ENCODE measurements at regions not wholly inside any gene's neighbourhood (a gene's known extent, or its start where the extent isn't known, plus 50 kb on each side); places are given as distances from the start of the nearest gene placed in this dataset.

- TF ChIP-seq POLR2AphosphoS5 (IDR thresholded peaks at IDR 0.05; ENCODE audit: low read depth, low read length): no peak
- DNase-seq (ENCODE audit: insufficient read length, low spot score) (no peak), FAIRE-seq (no peak)
Measured at GRCh38 chr15:70226337-70226980, 128.7 kb upstream of the TLE3 start.

- FAIRE-seq: no peak
- TF ChIP-seq POU2F2 (IDR thresholded peaks at IDR 0.05; ENCODE audit: low read depth, low read length) (no peak), TAF1 (IDR thresholded peaks at IDR 0.05; ENCODE audit: low read depth, low read length) (no peak)
Measured at GRCh38 chr15:70225416-70225815, 127.7 kb upstream of the TLE3 start.

GRCh38 chr15:70222606-70223005 lies 124.9 kb upstream of the TLE3 start:
- DNase-seq (ENCODE audit: insufficient read length, low spot score): no peak
- TF ChIP-seq PAX5 (IDR thresholded peaks at IDR 0.05; ENCODE audit: insufficient read depth, low read length, severe bottlenecking) (no peak), POU2F2 (IDR thresholded peaks at IDR 0.05; ENCODE audit: low read depth, low read length) (no peak), SPI1 (IDR thresholded peaks at IDR 0.05; ENCODE audit: low read depth, low read length) (no peak), TAF1 (IDR thresholded peaks at IDR 0.05; ENCODE audit: low read depth, low read length) (no peak), POLR2AphosphoS5 (IDR thresholded peaks at IDR 0.05; ENCODE audit: low read depth, low read length) (no peak), POLR2A (IDR thresholded peaks at IDR 0.05; ENCODE audit: low read depth, low read length) (no peak)
- FAIRE-seq: no peak

More at GRCh38 chr15:70225416-70225815, 127.7 kb upstream of the TLE3 start:
- no peak for DNase-seq (ENCODE audit: insufficient read length, low spot score)

GRCh38 chr15:70220490-70221096 lies 122.9 kb upstream of the TLE3 start:
- FAIRE-seq (no peak), DNase-seq (ENCODE audit: insufficient read length, low spot score) (no peak)
- no peak for TF ChIP-seq POLR2AphosphoS5 (IDR thresholded peaks at IDR 0.05; ENCODE audit: low read depth, low read length)
- no peak for TF ChIP-seq TAF1 (IDR thresholded peaks at IDR 0.05; ENCODE audit: low read depth, low read length)
- TF ChIP-seq POU2F2 (IDR thresholded peaks at IDR 0.05; ENCODE audit: low read depth, low read length): no peak
- no peak for TF ChIP-seq SPI1 (IDR thresholded peaks at IDR 0.05; ENCODE audit: low read depth, low read length)
- TF ChIP-seq PAX5 (IDR thresholded peaks at IDR 0.05; ENCODE audit: insufficient read depth, low read length, severe bottlenecking): no peak
- no peak for TF ChIP-seq POLR2A (IDR thresholded peaks at IDR 0.05; ENCODE audit: low read depth, low read length)

GRCh38 chr15:70219966-70220365 lies 122.2 kb upstream of the TLE3 start:
- DNase-seq (ENCODE audit: insufficient read length, low spot score): no peak
- no peak for TF ChIP-seq POLR2AphosphoS5 (IDR thresholded peaks at IDR 0.05; ENCODE audit: low read depth, low read length)
- TF ChIP-seq POLR2A (IDR thresholded peaks at IDR 0.05; ENCODE audit: low read depth, low read length): no peak
- no peak for TF ChIP-seq SPI1 (IDR thresholded peaks at IDR 0.05; ENCODE audit: low read depth, low read length)
- TF ChIP-seq PAX5 (IDR thresholded peaks at IDR 0.05; ENCODE audit: insufficient read depth, low read length, severe bottlenecking): no peak
- no peak for TF ChIP-seq TAF1 (IDR thresholded peaks at IDR 0.05; ENCODE audit: low read depth, low read length)
- no peak for TF ChIP-seq POU2F2 (IDR thresholded peaks at IDR 0.05; ENCODE audit: low read depth, low read length)
- FAIRE-seq: no peak

GRCh38 chr15:70219256-70219895 lies 121.7 kb upstream of the TLE3 start:
- DNase-seq (ENCODE audit: insufficient read length, low spot score) (no peak), FAIRE-seq (no peak)
- no peak for TF ChIP-seq POLR2AphosphoS5 (IDR thresholded peaks at IDR 0.05; ENCODE audit: low read depth, low read length)
- TF ChIP-seq POLR2A (IDR thresholded peaks at IDR 0.05; ENCODE audit: low read depth, low read length): no peak
- no peak for TF ChIP-seq SPI1 (IDR thresholded peaks at IDR 0.05; ENCODE audit: low read depth, low read length)
- no peak for TF ChIP-seq TAF1 (IDR thresholded peaks at IDR 0.05; ENCODE audit: low read depth, low read length)
- TF ChIP-seq PAX5 (IDR thresholded peaks at IDR 0.05; ENCODE audit: insufficient read depth, low read length, severe bottlenecking): no peak
- TF ChIP-seq POU2F2 (IDR thresholded peaks at IDR 0.05; ENCODE audit: low read depth, low read length): no peak

GRCh38 chr15:70217226-70218160 lies 119.8 kb upstream of the TLE3 start:
- TF ChIP-seq TAF1 (IDR thresholded peaks at IDR 0.05; ENCODE audit: low read depth, low read length) (no peak), POLR2A (IDR thresholded peaks at IDR 0.05; ENCODE audit: low read depth, low read length) (no peak)
- FAIRE-seq: no peak
- no peak for DNase-seq (ENCODE audit: insufficient read length, low spot score)

GRCh38 chr15:70215951-70216350 lies 118.2 kb upstream of the TLE3 start:
- FAIRE-seq: no peak
- TF ChIP-seq POLR2AphosphoS5 (IDR thresholded peaks at IDR 0.05; ENCODE audit: low read depth, low read length) (no peak), POLR2A (IDR thresholded peaks at IDR 0.05; ENCODE audit: low read depth, low read length) (no peak), SPI1 (IDR thresholded peaks at IDR 0.05; ENCODE audit: low read depth, low read length) (no peak), PAX5 (IDR thresholded peaks at IDR 0.05; ENCODE audit: insufficient read depth, low read length, severe bottlenecking) (no peak), POU2F2 (IDR thresholded peaks at IDR 0.05; ENCODE audit: low read depth, low read length) (no peak), TAF1 (IDR thresholded peaks at IDR 0.05; ENCODE audit: low read depth, low read length) (no peak)
- DNase-seq (ENCODE audit: insufficient read length, low spot score): no peak

GRCh38 chr15:70214941-70215635 lies 117.4 kb upstream of the TLE3 start:
- FAIRE-seq: no peak
- TF ChIP-seq PAX5 (IDR thresholded peaks at IDR 0.05; ENCODE audit: insufficient read depth, low read length, severe bottlenecking) (no peak), POU2F2 (IDR thresholded peaks at IDR 0.05; ENCODE audit: low read depth, low read length) (no peak), POLR2AphosphoS5 (IDR thresholded peaks at IDR 0.05; ENCODE audit: low read depth, low read length) (no peak), TAF1 (IDR thresholded peaks at IDR 0.05; ENCODE audit: low read depth, low read length) (no peak), POLR2A (IDR thresholded peaks at IDR 0.05; ENCODE audit: low read depth, low read length) (no peak)
- no peak for DNase-seq (ENCODE audit: insufficient read length, low spot score)

All from GM12891 (cell line).